ENCODE measurements at regions not wholly inside any gene's neighbourhood (a gene's known extent, or its start where the extent isn't known, plus 50 kb on each side); places are given as distances from the start of the nearest gene placed in this dataset.

GRCh38 chr6:95243053-95243452, 334.3 kb upstream of the MANEA start:
- no peak for DNase-seq (ENCODE audit: low read depth)

GRCh38 chr6:95244751-95245150, 332.6 kb upstream of the MANEA start:
- DNase-seq (ENCODE audit: low read depth), result no peak

- DNase-seq (ENCODE audit: low read depth), result no peak
Observed at GRCh38 chr6:95248499-95248898, 328.8 kb upstream of the MANEA start.

GRCh38 chr6:95249175-95249574, 328.2 kb upstream of the MANEA start:
- no peak for DNase-seq (ENCODE audit: low read depth)

GRCh38 chr6:95249661-95250060, 327.7 kb upstream of the MANEA start:
- no peak for DNase-seq (ENCODE audit: low read depth)

GRCh38 chr6:95263840-95264239, 313.5 kb upstream of the MANEA start:
- no peak for DNase-seq (ENCODE audit: low read depth)

GRCh38 chr6:95266537-95267258, 310.6 kb upstream of the MANEA start:
- no peak for DNase-seq (ENCODE audit: low read depth)

GRCh38 chr6:95274686-95275235, 302.6 kb upstream of the MANEA start:
- no peak for DNase-seq (ENCODE audit: low read depth)

GRCh38 chr6:95279616-95280015, 297.7 kb upstream of the MANEA start:
- no peak for DNase-seq (ENCODE audit: low read depth)

- no peak for DNase-seq (ENCODE audit: low read depth)
Observed at GRCh38 chr6:95280686-95281273, 296.6 kb upstream of the MANEA start.

- DNase-seq (ENCODE audit: low read depth), result no peak
Observed at GRCh38 chr6:95285881-95286280, 291.5 kb upstream of the MANEA start.

- no peak for DNase-seq (ENCODE audit: low read depth)
Observed at GRCh38 chr6:95286874-95287273, 290.5 kb upstream of the MANEA start.

- DNase-seq (ENCODE audit: low read depth), result no peak
Observed at GRCh38 chr6:95288251-95288650, 289.1 kb upstream of the MANEA start.

GRCh38 chr6:95292011-95292410, 285.3 kb upstream of the MANEA start:
- DNase-seq (ENCODE audit: low read depth), result no peak

- no peak for DNase-seq (ENCODE audit: low read depth)
Observed at GRCh38 chr6:95293257-95293656, 284.1 kb upstream of the MANEA start.

GRCh38 chr6:95294043-95294442, 283.3 kb upstream of the MANEA start:
- no peak for DNase-seq (ENCODE audit: low read depth)

GRCh38 chr6:95309545-95309944, 267.8 kb upstream of the MANEA start:
- DNase-seq (ENCODE audit: low read depth), result no peak

- DNase-seq (ENCODE audit: low read depth), result no peak
Observed at GRCh38 chr6:95318137-95318536, 259.2 kb upstream of the MANEA start.

- DNase-seq (ENCODE audit: low read depth), result no peak
Observed at GRCh38 chr6:95321126-95321525, 256.2 kb upstream of the MANEA start.

GRCh38 chr6:95325916-95326315, 251.4 kb upstream of the MANEA start:
- DNase-seq (ENCODE audit: low read depth), result no peak

GRCh38 chr6:95328231-95328630, 249.1 kb upstream of the MANEA start:
- DNase-seq (ENCODE audit: low read depth), result no peak

GRCh38 chr6:95352064-95352795, 225.1 kb upstream of the MANEA start:
- DNase-seq (ENCODE audit: low read depth), result no peak

- DNase-seq (ENCODE audit: low read depth), result no peak
Observed at GRCh38 chr6:95354551-95354950, 222.8 kb upstream of the MANEA start.

Data from GM04504 (cell line).